K562 (cell line): ENCODE measurements at regions not wholly inside any gene's neighbourhood (a gene's known extent, or its start where the extent isn't known, plus 50 kb on each side); places are given as distances from the start of the nearest gene placed in this dataset.

Source experiments
- ATAC-seq: fragments of 200-7000 bp; cut with Tn5 transposase; 3 replicates; pipeline ENCODE4 v1.9.1; 2020; ENCODE audit warnings: moderate library complexity
- BruUV-seq: library from RNA; stranded (reverse); fragments of 400-500 nt; replicated peaks from 2 replicates; lab custom pipeline; 2021; lab: Mats Ljungman, UMichigan
- CTCF ChIA-PET: fragments of 300-600 bp; formaldehyde crosslinking; extraction: SDS; loops from one replicate; lab custom pipeline; 2021; ENCODE audit warnings: low intra/inter-chr PET ratio; lab: Yijun Ruan, JAX
- POLR2A ChIA-PET: fragments of 300-600, 350-650 bp; sonication (Branson Sonifier 250); formaldehyde crosslinking; extraction: SDS; loops from one replicate; lab custom pipeline; 2021; ENCODE audit warnings: antibody characterized with exemption, inconsistent platforms; lab: Yijun Ruan, JAX
- DNase-seq, 4 experiments: peaks; one replicate each; pipeline versions ENCODE4 v3.0.0 to v3.0.0-alpha.2; 2011 to 2018; ENCODE audit warnings: low spot score in 3 of 4, mixed read lengths in 3 of 4; ENCODE audit errors: extremely low read depth in 1 of 4
- FAIRE-seq: peaks from 2 replicates; lab custom pipeline; 2011; peaks lifted over from hg19 to GRCh38; lab: Jason Lieb, UNC
- H2AFZ ChIP-seq: 2 replicates; pipeline ENCODE4 v1.6.0; 2011; ENCODE audit warnings: low read depth, low read length, control low read depth, inconsistent platforms
- H3K27ac ChIP-seq: fragments of 200-600 bp; 3 replicates; pipeline ENCODE4 v1.8.0; 2011; ENCODE audit warnings: low read depth, mild to moderate bottlenecking, control low read depth, inconsistent platforms, low read length, moderate library complexity, mixed read lengths; ENCODE audit errors: extremely low read depth
- H3K27me3 ChIP-seq, 2 experiments: fragments of 300-600 bp in 1 of 2; 2 replicates in 1 of 2; 3 replicates in 1 of 2; pipeline versions ENCODE4 v1.6.0 to v1.8.0; 2011; ENCODE audit warnings: inconsistent platforms in 2 of 2, low read length in 2 of 2, mild to moderate bottlenecking in 1 of 2, mixed read lengths in 1 of 2, moderate library complexity in 1 of 2; ENCODE audit not compliant: control insufficient read depth in 2 of 2, insufficient read depth in 2 of 2
- H3K36me3 ChIP-seq: fragments of 300-600 bp; 3 replicates; pipeline ENCODE4 v1.8.0; 2011; ENCODE audit warnings: mild to moderate bottlenecking, low read length, inconsistent platforms; ENCODE audit not compliant: control insufficient read depth, insufficient read depth
- H3K4me1 ChIP-seq, 2 experiments: fragments of 200-600 bp in 1 of 2; replicated peaks in 1 of 2; 2 replicates in 1 of 2; 3 replicates in 1 of 2; pipeline versions ENCODE4 v1.5.1 to v1.8.0; 2011; ENCODE audit warnings: inconsistent platforms in 2 of 2, low read length in 2 of 2, mild to moderate bottlenecking in 1 of 2, mixed read lengths in 1 of 2, moderate library complexity in 1 of 2; ENCODE audit not compliant: control insufficient read depth in 2 of 2, insufficient read depth in 2 of 2
- H3K4me2 ChIP-seq: 2 replicates; pipeline ENCODE4 v1.6.1; 2011; ENCODE audit warnings: low read length, control low read depth, inconsistent platforms, mixed read lengths; ENCODE audit not compliant: insufficient read depth
- H3K4me3 ChIP-seq: fragments of 200-600 bp; sonication (generic), shearing (Covaris generic); 2 replicates; pipeline ENCODE4 v1.5.1; 2016; ENCODE audit warnings: control low read depth, inconsistent platforms
- H3K79me2 ChIP-seq: fragments of 200-600 bp; 3 replicates; pipeline ENCODE4 v1.8.0; 2011; ENCODE audit warnings: low read length, inconsistent platforms; ENCODE audit not compliant: control insufficient read depth, insufficient read depth
- H3K9ac ChIP-seq, 2 experiments: 2 replicates each; pipeline versions ENCODE4 v1.6.0 to v1.6.1; 2011; ENCODE audit warnings: low read depth in 2 of 2, low read length in 2 of 2, control low read depth in 1 of 2, inconsistent platforms in 1 of 2, mild to moderate bottlenecking in 1 of 2, mixed read lengths in 1 of 2; ENCODE audit not compliant: insufficient read depth in 1 of 2
- H3K9me1 ChIP-seq: one replicate; pipeline ENCODE4 v1.6.0; 2011; ENCODE audit warnings: inconsistent platforms, mild to moderate bottlenecking, low read length, moderate library complexity; ENCODE audit not compliant: control insufficient read depth, insufficient read depth
- H3K9me3 ChIP-seq: replicated peaks from 2 replicates; pipeline ENCODE4 v1.5.1; 2011; ENCODE audit warnings: low read depth, low read length, inconsistent platforms; ENCODE audit not compliant: control insufficient read depth, insufficient read depth
- H4K20me1 ChIP-seq: replicated peaks from 2 replicates; pipeline ENCODE4 v1.6.1; 2011; ENCODE audit warnings: low read length, inconsistent platforms, mixed read lengths; ENCODE audit not compliant: control insufficient read depth, insufficient read depth
- AFF1 ChIP-seq, 2 experiments: fragments of 450-650 bp; IDR thresholded peaks; 2 replicates each; pipeline ENCODE4 v1.6.1; 2018; ENCODE audit warnings: mild to moderate bottlenecking in 2 of 2, low read depth in 1 of 2; ENCODE audit not compliant: partially characterized antibody in 2 of 2
- BMI1 ChIP-seq: fragments of 150-350 bp; IDR thresholded peaks from 2 replicates; pipeline ENCODE4 v1.6.1; 2014; ENCODE audit warnings: low read length
- CTCFL ChIP-seq: IDR thresholded peaks from 2 replicates; pipeline ENCODE4 v1.6.1; 2011; ENCODE audit warnings: borderline replicate concordance, low read depth, mild to moderate bottlenecking, moderate library complexity, low read length; ENCODE audit not compliant: insufficient read depth, poor library complexity, severe bottlenecking
- ELF2 ChIP-seq: fragments of 250-450 bp; sonication (Bioruptor Pico); IDR thresholded peaks from 2 replicates; pipeline ENCODE4 v1.5.0; 2021; ENCODE audit warnings: mild to moderate bottlenecking
- GTF2A2 ChIP-seq: IDR thresholded peaks from 2 replicates; pipeline ENCODE4 v1.6.1; 2016; ENCODE audit warnings: mild to moderate bottlenecking, missing genetic modification characterization, missing compliant biosample characterization
- ILK ChIP-seq: fragments of 450-650 bp; IDR thresholded peaks from 2 replicates; pipeline ENCODE4 v1.6.1; 2016; ENCODE audit warnings: missing genetic modification characterization, low read depth, mild to moderate bottlenecking, missing compliant biosample characterization, moderate library complexity, borderline replicate concordance
- MYBL2 ChIP-seq, 2 experiments: fragments of 450-650 bp in 1 of 2; sonication (generic) in 1 of 2; formaldehyde crosslinking in 1 of 2; IDR thresholded peaks; 2 replicates each; pipeline versions ENCODE4 v1.6.1 to v1.8.1; 2017 to 2022; ENCODE audit warnings: borderline replicate concordance in 1 of 2, inconsistent platforms in 1 of 2, low read depth in 1 of 2, mild to moderate bottlenecking in 1 of 2, missing genetic modification reagents in 1 of 2, moderate library complexity in 1 of 2
- NFATC3 ChIP-seq: fragments of 450-650 bp; IDR thresholded peaks from 2 replicates; pipeline ENCODE4 v1.6.1; 2017; ENCODE audit warnings: mild to moderate bottlenecking
- NFIC ChIP-seq: fragments of 450-650 bp; IDR thresholded peaks from 2 replicates; pipeline ENCODE4 v1.6.1; 2017; ENCODE audit warnings: mild to moderate bottlenecking, inconsistent platforms
- ZFP36 ChIP-seq: fragments of 150-350 bp; IDR thresholded peaks from 2 replicates; pipeline ENCODE4 v1.6.1; 2018; ENCODE audit warnings: low read length, low read depth; ENCODE audit not compliant: partially characterized antibody
- ZNF282 ChIP-seq: sonication (generic); formaldehyde crosslinking; IDR thresholded peaks from 2 replicates; pipeline ENCODE4 v1.8.1; 2023; ENCODE audit warnings: missing genetic modification reagents
- ZNF830 ChIP-seq: fragments of 250-450 bp; sonication (Bioruptor Pico); IDR thresholded peaks from 2 replicates; pipeline ENCODE4 v1.5.0; 2021; ENCODE audit warnings: mild to moderate bottlenecking
- WGBS: fragments of 100-300 bp; shearing (Covaris generic); methylation state at CpG from one replicate; pipeline ENCODE4 v1.1.6; 2016; ENCODE audit warnings: low coverage, mixed read lengths; ENCODE audit not compliant: insufficient coverage; ENCODE audit errors: missing lambda C conversion rate; 5-methylcytosine and 5-hydroxymethylcytosine counted together
- in situ Hi-C: fragments of 300-500 bp; cut with MboI; formaldehyde crosslinking; loops from 4 replicates; pipeline ENCODE4 v1.15.0; 2018; ENCODE audit warnings: inconsistent platforms, mixed read lengths
- intact Hi-C: fragments of 100-400 bp; cut with micrococcal nuclease; formaldehyde crosslinking; loops from 2 replicates; pipeline ENCODE4 v1.14.2; 2022
- TF ChIP-seq, protein P1 (sequence below): sonication (generic); formaldehyde crosslinking; IDR thresholded peaks from 2 replicates; pipeline ENCODE4 v1.8.1; 2023; ENCODE audit warnings: mild to moderate bottlenecking, missing genetic modification reagents

GRCh38 chr10:23692736-23693135 lies 253.9 kb downstream of the OTUD1 start:
- Histone ChIP-seq H3K27me3 (0 out of 5 replicates have a peak, but pooled peaks cover 0 to 9% of the 10 kb centered on the region in 2 experiments), H3K4me3 (no peak overlapping the region), H3K79me2 (no peaks in the 10 kb centered on the region), H3K27ac (no peak overlapping the region), H3K4me2 (no peak overlapping the region), H2AFZ (no peak overlapping the region), H3K9ac (no peak overlapping the region), H4K20me1 (no peaks in the 10 kb centered on the region), H3K9me1 (no peaks in the 10 kb centered on the region), H3K36me3 (no peaks in the 10 kb centered on the region), H3K9me3 (no peaks in the 10 kb centered on the region), H3K4me1 (peaks cover 0 to 8% of the 10 kb centered on the region in 2 experiments; a peak in 1 of 5 replicates)
- intact Hi-C loops (no loop called here), in situ Hi-C loops (loop anchor here (25.0 kb wide), 1 partner anchor 355 kb away; the partner anchor contains the start of gene C10orf67)
- no peak for FAIRE-seq
- WGBS = 0% methylated on average over 7 of the region's 7 CpGs
- CTCF ChIA-PET = no interaction called here
- POLR2A ChIA-PET = no interaction called here
- DNase-seq = no peak
- no TSS peak for BruUV-seq
- ATAC-seq = no peak
- TF ChIP-seq MYBL2 (IDR thresholded peaks at IDR 0.05; ENCODE audit: low read depth) = no peak
- no peak for TF ChIP-seq MYBL2 (CRISPR knock-in tag; IDR thresholded peaks at IDR 0.05; ENCODE audit: borderline replicate concordance)
- TF ChIP-seq NFIC = no peak
- TF ChIP-seq, protein P1, sequence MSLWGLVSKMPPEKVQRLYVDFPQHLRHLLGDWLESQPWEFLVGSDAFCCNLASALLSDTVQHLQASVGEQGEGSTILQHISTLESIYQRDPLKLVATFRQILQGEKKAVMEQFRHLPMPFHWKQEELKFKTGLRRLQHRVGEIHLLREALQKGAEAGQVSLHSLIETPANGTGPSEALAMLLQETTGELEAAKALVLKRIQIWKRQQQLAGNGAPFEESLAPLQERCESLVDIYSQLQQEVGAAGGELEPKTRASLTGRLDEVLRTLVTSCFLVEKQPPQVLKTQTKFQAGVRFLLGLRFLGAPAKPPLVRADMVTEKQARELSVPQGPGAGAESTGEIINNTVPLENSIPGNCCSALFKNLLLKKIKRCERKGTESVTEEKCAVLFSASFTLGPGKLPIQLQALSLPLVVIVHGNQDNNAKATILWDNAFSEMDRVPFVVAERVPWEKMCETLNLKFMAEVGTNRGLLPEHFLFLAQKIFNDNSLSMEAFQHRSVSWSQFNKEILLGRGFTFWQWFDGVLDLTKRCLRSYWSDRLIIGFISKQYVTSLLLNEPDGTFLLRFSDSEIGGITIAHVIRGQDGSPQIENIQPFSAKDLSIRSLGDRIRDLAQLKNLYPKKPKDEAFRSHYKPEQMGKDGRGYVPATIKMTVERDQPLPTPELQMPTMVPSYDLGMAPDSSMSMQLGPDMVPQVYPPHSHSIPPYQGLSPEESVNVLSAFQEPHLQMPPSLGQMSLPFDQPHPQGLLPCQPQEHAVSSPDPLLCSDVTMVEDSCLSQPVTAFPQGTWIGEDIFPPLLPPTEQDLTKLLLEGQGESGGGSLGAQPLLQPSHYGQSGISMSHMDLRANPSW (CRISPR knock-in tag) = no peak
- TF ChIP-seq ZFP36 = no peak
- no peak for TF ChIP-seq AFF1 (IDR thresholded peaks at IDR 0.05; ENCODE audit: low read depth in 1 of 2, partially characterized antibody in 2 of 2)
- no peak for TF ChIP-seq BMI1
- no peak for TF ChIP-seq CTCFL
- TF ChIP-seq NFATC3 = no peak
- TF ChIP-seq ZNF830 (CRISPR knock-in tag) = no peak
- TF ChIP-seq ILK (tag) = no peak
- no peak for TF ChIP-seq GTF2A2 (tag)
- TF ChIP-seq ZNF282 (CRISPR knock-in tag) = no peak
- TF ChIP-seq ELF2 (CRISPR knock-in tag) = no peak
